Skin epidermis (tissue), 12 donors: ENCODE measurements at regions not wholly inside any gene's neighbourhood (a gene's known extent, or its start where the extent isn't known, plus 50 kb on each side); places are given as distances from the start of the nearest gene placed in this dataset.
"Not testable (repeated sequence)": the region's sequence is repeated elsewhere in the genome, so short reads cannot be mapped to it uniquely, and the experiment has no call there.

Source experiments
- H3K27ac ChIP-seq, 21 experiments: fragments of 200-600 bp; sonication (generic) in 11 of 21; one replicate each; pipeline ENCODE4 v1.5.0; 2020; ENCODE audit warnings: mild to moderate bottlenecking in 3 of 21, inconsistent platforms in 2 of 21, moderate library complexity in 2 of 21
- H3K4me3 ChIP-seq, 7 experiments: fragments of 200-600 bp; sonication (generic) in 2 of 7; one replicate each; pipeline ENCODE4 v1.5.0; 2020; ENCODE audit warnings: inconsistent platforms in 2 of 7, mild to moderate bottlenecking in 2 of 7, moderate library complexity in 1 of 7

DNA sequence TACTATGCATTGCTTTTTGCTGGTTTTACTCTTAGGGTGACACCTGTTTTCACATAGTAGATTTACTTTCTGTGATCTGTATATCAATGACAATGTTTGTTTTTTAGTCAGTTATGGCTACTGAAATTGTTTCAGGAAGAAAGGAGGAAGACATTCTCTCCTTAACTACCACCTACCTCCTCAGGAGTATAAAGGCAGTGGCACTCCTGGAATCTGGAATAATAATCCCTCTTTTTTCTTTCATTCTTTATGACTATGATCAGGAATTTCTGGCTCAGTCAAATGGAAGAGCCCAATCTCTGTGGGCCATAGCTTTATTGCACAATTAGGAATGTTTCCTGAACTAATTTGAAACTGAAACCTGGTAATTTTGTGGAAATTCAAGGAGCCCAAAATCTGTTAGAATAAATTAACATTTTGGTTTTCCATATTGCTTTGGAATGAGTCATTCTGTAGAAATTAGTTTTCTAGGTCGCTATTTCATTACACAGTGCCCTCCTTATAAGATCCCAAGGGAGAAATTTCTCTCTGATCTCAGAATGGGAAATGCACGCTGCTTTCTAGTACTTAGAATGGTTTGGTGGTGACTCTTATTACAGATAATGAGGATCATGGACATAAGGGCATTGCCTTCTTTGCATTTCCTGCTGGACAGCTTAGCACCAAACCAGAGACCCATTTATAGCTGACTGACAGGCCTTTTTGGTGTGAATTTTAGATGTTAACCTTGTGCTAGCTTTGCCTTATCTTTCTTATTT lies 95.3 kb upstream of the VLDLR start:
- H3K27ac ChIP-seq: no peak overlapping the region
- no peak overlapping the region for H3K4me3 ChIP-seq

DNA sequence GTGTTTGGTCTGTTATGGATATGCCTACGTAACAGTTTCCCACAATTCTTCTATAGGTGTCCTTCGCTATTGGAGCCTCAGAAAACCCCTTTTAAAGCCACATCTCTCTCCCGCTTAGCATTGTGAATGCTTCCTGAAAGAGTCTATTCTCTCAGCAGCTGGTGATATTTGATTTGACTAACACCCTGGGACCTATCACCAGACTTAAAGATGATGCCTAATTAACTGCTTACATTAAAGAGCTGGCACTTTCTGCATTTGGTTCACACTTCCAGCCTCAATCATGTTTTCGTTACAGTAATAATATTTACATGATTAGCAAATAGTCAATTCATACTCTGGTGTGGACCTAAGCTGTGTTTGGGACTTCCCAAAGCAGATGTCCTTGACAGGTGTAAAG lies 90.1 kb upstream of the VLDLR start:
- Histone ChIP-seq H3K27ac (no peak overlapping the region), H3K4me3 (no peak overlapping the region)

DNA sequence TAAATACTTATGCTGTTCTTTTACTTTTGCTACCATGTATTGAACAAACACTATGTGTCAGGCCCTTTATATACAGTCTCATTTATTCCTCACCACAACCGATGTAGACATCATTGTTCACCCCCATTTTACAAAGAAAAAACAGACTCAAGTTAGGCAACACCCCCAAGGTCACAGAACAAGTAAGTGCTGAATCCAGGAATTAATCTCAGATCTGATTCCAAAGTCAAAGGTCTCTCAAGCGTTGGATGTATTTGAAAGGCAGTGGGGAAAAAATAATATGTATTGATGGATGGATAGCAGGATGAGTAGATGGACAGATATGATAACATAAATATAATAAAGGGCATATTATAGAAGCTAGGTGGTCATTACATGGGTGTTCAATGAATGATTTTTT lies 85.1 kb upstream of the VLDLR start:
- Histone ChIP-seq H3K27ac (no peak overlapping the region), H3K4me3 (no peak overlapping the region)

DNA sequence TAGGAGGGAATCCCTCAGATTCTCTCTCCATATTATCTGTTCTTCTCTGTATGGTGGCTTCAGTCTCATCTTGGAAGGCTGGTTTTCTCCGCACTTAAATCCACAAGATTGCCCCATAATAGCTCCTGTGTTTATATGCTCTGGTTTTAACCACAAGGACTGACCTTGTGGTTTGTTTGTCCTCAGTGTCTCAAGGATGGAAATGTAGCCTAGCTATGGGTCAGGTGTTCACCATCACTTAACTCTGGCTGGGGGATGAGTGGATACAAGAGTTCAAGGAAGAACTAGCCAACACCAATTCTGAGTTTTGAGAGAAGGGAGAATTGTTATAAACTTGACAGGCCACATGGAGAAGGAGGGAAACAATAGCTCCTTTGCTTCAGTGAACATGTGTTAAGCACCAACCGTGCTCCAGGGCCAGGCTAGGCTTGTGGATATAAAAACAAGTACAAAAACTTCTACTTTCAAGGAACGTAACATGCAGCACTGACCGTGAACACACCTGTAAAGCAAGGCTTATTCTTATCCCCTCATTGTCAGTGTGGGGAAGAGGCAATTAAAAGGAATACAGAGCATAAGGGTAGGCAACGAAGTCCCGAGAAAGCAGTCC lies 75.6 kb upstream of the VLDLR start:
- no peak overlapping the region for H3K27ac ChIP-seq
- H3K4me3 ChIP-seq: no peak overlapping the region

DNA sequence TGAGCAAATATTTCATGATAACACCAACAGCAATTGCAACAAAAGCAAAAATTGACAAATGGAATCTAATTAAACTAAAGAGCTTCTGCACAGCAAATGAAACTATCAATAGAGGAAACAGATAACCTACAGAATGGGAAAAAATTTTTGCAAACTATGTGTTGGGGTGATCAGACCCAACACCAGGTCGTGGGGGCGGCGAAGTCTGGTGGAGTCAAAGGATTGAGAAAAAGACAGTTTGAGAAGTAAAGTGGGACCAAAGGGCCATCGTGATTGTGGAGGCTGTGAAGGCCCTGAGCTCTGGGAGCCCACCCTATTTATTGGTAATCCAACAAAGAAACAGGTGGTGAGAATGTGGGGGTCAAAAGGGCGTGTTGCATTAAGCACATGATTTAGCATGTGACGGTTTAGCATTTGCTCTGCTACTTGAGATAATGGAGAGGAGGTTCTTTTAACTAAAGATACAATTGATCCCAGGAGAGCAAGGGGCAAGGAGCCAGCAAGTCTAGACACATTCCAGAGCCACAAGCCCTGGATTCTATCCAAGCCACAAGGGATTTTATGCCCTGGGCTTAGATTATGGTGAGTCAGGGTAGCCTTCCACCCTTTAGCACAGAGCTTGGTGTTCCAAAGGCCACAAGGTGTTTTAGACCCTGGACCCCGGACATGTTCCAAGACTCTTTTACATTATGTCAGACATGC lies 65.5 kb upstream of the VLDLR start:
- not testable (repeated sequence) for H3K4me3 ChIP-seq, H3K27ac ChIP-seq

DNA sequence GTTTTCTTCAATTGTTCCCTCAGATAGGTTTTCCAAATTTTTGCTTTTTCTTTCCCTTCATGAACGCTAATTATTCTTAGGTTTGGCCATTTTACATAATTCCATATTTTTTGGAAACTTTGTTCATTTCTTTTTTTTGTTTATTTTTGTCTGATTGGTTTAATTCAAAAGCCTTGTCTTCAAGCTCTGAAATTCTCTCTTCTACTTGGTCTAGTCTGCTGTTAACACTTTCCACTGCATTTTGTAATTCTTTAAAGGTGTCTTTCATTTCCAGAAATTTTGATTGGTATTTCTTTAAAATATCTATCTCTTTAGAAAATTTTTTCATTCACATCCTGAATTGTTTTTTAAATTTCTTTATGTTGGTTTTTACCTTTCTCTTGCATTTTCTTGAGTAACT lies 63.9 kb upstream of the VLDLR start:
- H3K4me3 ChIP-seq: no peak overlapping the region
- no peak overlapping the region for H3K27ac ChIP-seq

DNA sequence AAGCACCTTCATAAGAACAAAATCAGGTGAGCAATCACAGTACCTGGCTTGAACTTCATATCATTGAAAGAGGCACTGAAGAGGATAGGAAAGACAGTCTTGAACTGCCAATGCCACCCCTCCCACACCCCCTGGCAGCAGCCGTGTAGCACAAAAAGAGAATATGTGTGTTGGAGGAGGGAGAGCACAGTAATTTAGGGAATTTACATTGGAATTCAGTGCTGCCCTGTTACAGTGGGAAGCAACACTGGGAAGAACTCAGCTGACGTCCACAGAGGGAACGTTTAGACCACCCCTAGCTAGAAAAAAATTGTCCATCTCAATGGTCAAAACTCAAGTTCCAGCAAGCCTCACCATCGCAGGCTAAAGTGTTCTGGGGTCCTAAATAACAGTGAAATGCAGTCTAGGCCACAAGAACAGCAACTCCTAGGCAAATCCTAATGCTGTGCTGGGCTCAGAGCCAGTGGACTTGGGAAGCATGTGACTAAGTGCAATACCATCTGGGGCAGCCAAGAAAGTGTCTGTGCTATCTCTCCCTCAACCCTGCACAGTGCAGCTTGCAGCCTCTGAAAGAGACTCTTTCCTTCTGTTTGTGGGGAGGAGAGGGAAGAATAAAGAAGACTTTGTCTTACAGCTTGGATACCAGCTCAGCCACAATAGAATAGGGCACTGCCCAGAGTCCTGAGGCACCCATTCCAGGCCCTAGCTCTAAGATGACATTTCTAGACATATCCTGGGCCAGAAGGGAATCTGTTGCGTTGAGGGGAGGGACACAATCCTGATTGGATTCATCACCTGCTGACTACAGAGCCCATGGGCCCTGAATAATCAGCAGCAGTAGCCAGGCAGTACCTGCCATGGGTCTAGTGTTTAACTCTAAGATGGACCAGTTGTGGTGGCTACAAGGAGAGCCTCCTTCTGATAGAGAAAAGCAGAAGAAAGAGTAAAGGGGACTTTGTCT lies 62.1 kb upstream of the VLDLR start:
- Histone ChIP-seq H3K27ac (peak overlapping the region in 2 of 21 experiments; percentile 22 to 58), H3K4me3 (no peak overlapping the region)

DNA sequence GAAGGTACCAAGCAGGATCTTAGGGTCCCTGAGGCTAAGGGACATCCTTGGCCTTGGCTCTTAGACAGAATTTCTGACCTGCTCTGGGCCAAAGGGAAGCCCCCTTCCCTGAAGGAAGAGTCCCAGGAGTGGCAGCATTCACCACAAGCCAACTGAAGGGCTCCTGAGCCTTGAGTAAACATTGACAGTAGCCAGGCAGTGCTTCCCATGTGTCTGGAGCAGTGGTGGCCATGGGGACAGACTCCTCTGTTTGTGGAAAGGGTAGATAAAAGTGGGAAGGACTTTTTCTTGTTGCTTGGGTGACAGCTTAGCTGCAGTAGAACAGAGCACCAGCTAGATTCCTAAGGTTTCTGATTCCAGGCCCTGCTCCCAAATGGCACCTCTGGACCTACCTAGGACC lies 61.4 kb upstream of the VLDLR start:
- no peak overlapping the region for H3K4me3 ChIP-seq
- H3K27ac ChIP-seq: peak overlapping the region in 1 of 21 experiments; percentile 58

DNA sequence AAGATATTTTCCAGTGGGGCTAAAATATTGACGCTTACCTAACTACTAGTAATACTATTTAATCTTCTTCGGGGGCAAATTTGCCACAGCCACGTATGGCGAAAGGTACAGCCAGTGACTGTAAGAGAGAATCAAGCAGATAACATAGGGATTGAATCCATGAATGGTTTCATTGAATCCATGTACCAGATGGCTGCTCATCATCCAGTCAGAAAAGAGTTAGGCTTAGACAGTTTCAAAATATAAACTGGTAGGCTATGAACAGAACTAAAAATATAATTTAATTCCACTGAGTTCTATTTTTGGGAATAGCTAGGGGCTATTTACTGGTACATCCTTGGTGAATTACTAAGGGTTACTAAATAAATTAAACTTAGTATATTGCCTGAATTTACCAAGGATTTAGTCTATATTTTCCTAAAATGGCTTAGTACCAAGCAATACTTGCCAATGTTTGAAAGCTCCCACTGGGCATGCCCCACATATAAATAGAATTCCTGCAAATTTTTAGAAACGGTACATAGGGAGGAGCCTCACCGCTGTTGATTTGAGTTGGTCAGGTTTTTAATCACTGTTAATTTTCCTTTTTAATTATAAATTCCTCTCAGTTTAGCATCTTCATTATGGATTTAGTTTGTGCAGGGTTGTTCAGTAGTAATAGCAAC lies 55.8 kb upstream of the VLDLR start:
- Histone ChIP-seq H3K4me3 (no peak overlapping the region), H3K27ac (no peak overlapping the region)

DNA sequence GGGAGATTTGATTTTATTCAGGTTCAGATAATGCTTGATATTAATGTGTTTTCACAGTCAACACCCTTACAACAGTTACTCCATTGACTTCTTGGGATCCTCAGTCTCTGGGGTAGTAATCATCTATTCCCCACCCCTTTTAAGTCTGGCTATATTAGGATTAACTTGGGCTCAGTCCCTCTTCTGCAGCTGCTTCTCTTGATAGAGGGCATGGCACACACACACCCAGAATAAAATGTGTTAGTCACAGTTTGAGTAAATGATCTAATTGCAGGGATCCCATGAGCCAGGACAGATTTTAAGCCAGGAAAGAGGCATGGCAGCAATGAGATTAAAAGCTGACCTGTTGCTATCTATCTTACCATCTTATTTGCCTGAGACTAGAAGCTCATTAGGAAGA lies 53.7 kb upstream of the VLDLR start:
- Histone ChIP-seq H3K27ac (no peak overlapping the region), H3K4me3 (no peak overlapping the region)

DNA sequence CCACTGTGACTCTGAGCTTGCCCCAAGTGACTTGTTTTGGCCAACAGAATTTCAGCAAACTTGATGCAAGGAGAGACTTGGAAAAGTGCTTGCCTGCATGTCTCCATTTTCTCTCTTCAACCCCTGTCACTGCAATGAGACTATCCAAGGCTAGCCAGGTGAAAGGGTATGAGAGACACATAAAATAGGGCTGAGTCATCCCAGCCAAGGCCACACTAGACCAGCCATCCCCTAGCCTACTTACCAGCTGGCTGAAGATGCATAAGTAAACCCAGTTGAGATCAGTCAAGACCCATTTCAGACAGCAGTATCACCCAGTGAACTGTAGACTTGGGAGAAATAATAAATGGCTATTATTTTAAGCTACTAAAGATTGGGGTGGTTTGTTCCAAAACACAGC lies 52.9 kb upstream of the VLDLR start:
- Histone ChIP-seq H3K27ac (no peak overlapping the region), H3K4me3 (no peak overlapping the region)

DNA sequence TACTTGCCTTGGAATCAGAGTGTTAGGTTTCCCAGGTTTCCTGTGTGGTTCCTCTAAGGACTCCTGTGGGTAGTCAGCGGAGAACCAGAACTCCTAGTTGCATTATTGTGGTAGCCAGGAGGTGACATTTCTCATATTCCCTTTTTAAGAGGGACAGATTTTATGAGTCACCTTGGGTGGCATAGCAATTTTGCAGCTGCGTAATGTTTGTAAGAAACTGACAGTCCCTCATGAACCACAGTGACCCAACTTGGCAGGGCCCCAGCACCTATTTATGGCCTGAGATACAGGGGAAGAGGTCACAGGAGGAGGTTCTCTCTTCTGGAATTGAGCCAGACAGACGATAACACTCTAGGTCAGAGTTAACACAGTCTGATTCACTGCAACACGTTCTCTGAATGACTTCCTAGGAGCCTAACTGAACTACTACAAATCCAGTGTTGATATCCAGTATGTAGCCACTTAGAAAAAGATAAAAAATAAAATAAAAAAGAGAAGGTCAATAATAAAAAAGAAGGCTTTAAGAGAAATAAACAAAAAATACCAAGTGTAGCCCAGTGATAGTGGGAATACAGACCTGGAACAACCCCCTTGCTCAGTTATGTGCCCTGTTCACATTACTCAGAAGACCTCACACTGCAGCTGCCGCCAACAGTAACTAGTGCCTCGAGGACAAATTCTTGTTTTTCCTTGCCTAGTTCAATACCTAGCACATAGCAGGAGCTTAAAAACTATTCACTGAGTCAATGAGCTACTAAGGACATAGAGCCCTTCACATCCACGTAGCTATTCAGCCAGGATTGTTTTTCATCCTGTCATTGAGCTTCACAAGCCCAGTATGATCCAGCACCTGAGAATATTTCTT lies 50.7 kb upstream of the VLDLR start:
- Histone ChIP-seq H3K27ac (no peak overlapping the region), H3K4me3 (no peak overlapping the region)
